GM21515 (cell line): ENCODE measurements at regions not wholly inside any gene's neighbourhood (a gene's known extent, or its start where the extent isn't known, plus 50 kb on each side); places are given as distances from the start of the nearest gene placed in this dataset.

Experiments used
- ATAC-seq: cut with Tn5 transposase; IDR thresholded peaks from one replicate; pipeline ENCODE4 v1.9.1; 2021; ENCODE audit not compliant: unreplicated experiment

GRCh38 chr10:128823201-128823600, 643.8 kb upstream of the MGMT start:
- ATAC-seq: no peak

- ATAC-seq: no peak
Measured at GRCh38 chr10:128825626-128826025, 641.4 kb upstream of the MGMT start.

- ATAC-seq: no peak
Measured at GRCh38 chr10:128833671-128834070, 633.4 kb upstream of the MGMT start.

- ATAC-seq: no peak
Measured at GRCh38 chr10:128835361-128835760, 631.7 kb upstream of the MGMT start.

- ATAC-seq: no peak
Measured at GRCh38 chr10:128837478-128837877, 629.6 kb upstream of the MGMT start.

DNA sequence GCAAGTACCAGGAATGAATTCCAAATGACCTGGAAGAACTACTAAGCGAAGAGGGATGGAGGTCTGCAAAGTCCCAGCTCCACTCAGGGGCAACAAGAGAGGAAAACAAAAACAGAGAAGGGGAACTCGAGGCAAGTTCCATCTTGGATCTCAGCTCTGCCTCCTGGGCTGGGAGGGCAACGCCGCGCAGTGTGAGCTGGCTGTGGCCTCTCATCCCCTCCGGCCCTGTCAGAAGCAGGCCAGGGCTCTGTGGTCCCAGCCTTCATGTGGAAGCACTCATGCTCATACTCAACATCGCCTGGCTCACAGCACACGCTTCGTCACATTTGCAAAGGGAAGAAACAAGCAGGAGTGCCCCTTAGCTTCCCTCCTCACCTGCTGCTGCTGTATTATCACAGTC, 627.9 kb upstream of the MGMT start:
- ATAC-seq: no peak

DNA sequence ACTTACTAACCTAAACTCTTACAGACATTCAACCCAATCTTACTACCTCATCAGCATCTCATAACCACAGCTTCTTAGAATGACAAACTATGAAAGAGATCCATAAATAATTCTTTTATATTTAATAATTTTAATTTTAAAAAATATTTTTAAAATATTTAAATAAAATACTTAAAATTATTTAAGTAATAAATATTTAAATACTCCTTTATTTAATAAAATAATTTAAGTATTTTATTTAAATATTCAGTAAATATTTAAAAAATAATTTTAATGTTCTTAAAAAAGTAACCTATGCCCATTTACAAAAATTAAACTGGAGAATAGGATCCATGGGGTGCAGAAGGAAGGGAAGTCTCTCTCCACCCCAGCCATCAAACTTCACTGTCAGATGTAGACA, 627.3 kb upstream of the MGMT start:
- ATAC-seq: no peak

DNA sequence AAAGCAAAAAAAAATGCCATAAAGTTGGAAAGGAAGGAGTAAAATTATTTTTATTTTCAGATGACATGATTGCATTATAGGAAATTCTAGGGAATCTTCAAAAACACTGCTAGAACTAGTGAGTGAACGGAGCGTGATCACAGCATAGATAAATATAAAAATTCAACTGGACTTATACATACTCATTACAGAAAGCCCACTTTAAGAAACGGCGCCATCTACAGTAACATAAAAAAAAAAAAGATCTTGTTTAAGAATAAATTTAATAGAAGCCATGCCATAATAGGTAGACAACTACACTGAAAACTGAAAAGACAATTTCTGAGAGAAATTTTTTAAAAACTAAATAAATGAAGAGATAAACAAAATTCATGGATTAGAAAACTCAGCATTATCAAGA, 623.1 kb upstream of the MGMT start:
- ATAC-seq: no peak

DNA sequence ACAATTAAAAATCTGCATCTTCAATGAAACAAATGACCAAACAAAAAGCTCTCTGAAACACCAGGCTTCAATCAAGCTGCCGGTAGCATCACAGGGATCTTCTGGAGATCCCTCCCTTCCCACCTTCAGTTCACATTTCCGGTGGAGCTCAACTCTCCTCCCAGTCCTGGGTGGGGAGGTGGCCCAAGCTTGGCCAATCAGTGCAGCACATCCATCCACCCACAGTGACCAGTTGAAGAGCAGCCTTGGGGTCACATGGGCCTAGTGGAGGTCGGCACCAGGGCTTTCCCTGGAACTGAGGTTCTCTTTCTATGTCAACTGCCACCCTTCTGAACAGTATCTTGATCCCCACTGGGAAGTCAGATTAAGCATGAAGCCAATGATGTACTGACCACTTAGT, 620.1 kb upstream of the MGMT start:
- no peak for ATAC-seq

- no peak for ATAC-seq
Measured at GRCh38 chr10:128848810-128849209, 618.2 kb upstream of the MGMT start.

- ATAC-seq: no peak
Measured at GRCh38 chr10:128850647-128851046, 616.4 kb upstream of the MGMT start.

- no peak for ATAC-seq
Measured at GRCh38 chr10:128851281-128851680, 615.8 kb upstream of the MGMT start.

GRCh38 chr10:128851726-128852125, 615.3 kb upstream of the MGMT start:
- no peak for ATAC-seq

GRCh38 chr10:128852449-128852848, 614.6 kb upstream of the MGMT start:
- no peak for ATAC-seq

DNA sequence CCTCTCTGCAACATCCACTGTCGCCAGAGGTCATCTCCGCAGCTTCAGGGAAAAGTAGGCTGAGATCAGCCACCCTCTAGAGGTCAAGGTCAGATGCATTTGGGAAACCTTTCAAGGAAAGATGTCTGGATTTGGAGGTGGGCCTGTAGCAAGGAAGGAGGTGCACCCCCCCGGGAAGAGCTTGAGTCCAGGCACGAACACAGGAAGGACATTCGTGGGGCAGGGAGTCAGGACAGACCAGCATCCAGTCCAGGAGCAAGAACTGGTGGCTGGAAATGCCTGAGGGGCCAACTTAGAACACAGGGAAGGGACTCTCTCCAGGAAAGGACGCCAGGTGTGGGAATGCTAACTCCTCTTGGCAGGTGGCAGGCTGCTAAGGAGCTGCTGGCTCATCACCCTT, 614.1 kb upstream of the MGMT start:
- ATAC-seq: no peak

DNA sequence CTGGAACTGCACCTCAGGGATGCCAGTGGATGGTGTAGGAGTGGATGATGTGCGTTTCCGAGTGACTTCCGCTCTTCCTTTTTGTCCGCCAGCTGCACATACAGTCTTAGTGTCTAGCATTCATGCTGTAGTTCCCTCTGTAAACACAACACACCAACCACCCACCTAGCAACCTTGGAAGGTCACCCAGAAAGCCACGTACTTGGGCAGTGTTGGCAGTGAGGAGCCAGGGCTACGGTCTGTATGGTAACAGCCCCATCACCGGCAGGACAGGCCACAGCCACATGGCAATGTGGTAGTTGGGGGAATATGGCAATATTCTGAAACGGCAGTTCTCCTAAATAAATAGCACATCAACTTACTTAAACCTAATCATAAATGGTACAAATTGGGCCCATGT, 613.5 kb upstream of the MGMT start:
- no peak for ATAC-seq

DNA sequence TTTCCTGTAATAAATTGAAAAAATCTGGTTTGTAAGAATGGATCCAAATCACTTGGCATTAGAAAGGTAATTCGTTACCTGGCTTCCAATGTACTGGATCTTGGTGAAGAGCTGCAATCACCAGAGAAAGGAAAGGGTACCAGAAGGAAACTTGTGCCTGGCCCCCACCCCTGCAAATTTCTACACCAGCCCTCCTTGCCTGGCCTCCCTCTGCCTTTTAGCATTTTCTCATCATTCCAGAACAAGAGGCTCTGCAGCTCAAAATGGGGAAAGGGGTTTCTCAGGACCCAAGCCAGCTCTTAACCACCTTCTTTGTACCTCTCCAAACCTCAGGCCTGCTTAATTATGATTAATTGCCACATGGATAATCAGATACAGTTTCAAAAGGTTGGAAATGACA, 612.8 kb upstream of the MGMT start:
- no peak for ATAC-seq

GRCh38 chr10:128854963-128855362, 612.1 kb upstream of the MGMT start:
- ATAC-seq: no peak

DNA sequence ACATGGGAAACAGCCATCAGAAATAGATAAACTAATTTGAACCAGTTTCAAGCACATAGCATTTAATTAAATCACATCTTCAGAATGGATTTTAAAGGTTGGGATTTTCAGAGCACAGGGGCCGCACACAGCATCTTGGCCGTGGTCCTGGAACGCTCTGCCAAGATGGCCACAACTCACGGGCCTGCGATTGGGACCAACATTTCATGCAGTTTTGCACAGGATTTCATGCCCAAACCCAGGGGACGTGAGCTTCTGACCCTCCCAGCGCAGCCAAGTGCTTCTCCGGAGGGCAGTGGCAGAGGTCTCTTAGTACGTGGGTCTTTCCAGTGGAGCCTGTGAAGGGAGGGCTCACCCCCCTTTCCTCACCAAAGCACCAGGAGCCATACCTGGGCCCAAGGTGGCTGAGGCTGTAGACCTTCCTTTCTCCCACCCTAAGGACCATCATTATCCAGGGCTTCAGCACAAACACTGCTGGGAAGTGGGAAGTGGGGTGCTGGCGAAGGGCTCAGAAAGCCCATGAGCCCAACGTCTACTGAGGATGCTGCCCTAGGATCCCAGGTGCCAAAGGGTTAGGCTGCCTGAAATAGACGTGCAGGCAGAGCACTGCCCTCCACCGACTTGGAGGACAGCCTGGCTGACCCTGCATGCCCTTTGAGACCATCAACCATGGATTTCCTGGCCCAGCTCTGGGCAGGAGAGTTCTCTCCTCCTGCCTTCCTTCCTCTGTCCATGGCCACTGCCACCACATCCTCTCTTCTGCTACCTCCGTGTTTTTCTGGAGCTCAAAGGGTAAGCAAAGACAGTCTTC, 611.2 kb upstream of the MGMT start:
- no peak for ATAC-seq

DNA sequence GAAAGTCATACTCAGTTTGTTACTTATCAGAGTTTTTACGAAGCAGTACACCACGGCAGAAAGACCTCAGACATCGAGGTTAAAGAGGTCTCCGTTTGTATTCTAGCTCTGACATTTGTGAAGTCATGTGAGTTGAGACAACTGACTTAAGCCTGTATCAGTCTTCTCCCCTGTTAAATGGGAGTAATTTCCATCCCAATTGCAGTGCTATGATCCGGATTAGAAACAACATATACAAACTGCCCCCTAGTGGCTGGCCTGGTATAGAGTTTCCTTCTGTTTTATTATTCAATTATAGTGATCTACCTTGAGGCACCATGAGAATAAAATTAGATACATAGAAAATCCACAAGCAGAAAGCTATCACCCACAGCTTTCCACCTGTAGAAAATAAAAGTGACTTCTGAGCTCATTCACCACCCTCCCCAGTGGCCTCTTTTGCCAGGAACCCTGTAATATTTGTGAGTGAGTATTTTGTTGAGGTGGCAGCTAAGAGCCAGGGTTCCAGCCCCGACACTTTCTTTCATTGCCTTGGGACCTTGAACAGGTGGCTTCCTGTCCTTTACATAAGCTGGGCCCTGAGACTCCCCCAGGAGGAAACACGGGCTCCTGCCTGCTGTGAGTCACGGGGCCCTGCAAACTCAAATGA, 607.2 kb upstream of the MGMT start:
- no peak for ATAC-seq

DNA sequence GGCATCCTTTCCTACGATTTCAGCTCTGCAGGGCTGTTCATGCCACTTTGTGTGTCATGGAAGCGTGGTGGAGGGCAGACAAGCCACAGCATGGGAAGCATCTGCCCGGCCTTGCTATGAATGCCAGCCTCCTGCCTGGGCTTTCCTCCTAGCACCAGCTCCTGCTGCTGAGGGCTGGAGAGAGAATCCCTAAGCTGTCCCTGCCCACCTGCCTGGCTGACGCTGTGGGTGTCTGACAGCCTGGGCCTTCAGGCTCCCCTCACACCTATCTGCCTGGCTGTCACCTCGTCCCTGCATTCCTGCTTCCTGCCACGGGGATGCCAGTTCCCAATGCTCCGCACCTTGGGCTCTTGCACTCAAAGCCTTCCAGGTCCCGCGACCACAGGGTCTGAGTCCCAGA, 606.5 kb upstream of the MGMT start:
- no peak for ATAC-seq

GRCh38 chr10:128861018-128861901, 605.8 kb upstream of the MGMT start:
- no peak for ATAC-seq
